ENCODE measurements at regions not wholly inside any gene's neighbourhood (a gene's known extent, or its start where the extent isn't known, plus 50 kb on each side); places are given as distances from the start of the nearest gene placed in this dataset.

DNA sequence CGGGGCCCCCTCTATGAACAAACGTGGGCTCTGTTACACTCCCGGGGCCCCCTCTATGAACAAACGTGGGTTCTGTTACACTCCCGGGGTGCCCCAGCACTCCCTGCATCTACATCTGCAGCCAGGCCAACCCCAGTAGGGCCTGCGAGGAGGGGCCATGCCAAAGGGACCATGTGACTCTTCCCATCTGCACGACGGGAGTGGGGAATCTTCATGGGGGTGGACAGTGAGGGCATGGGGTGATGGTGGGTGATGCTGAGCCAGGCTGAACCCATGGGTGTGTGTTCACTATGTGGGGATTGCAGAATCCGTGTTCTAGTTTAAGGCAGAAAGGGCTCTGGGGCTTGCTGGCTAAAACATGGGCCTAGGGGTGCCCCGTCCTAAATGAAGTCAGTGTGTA, 69.9 kb upstream of the ARHGEF7 start:
- TF ChIP-seq POLR2A (IDR thresholded peaks at IDR 0.05; ENCODE audit: low read length) (no peak), GATA1 (IDR thresholded peaks at IDR 0.05; ENCODE audit: low read depth, low read length) (no peak)
